Panc1 (cell line): ENCODE measurements at regions not wholly inside any gene's neighbourhood (a gene's known extent, or its start where the extent isn't known, plus 50 kb on each side); places are given as distances from the start of the nearest gene placed in this dataset.

Experiments
- ATAC-seq: fragments of 200-7000 bp; cut with Tn5 transposase; 2 replicates; pipeline ENCODE4 v1.9.1; 2020; ENCODE audit warnings: mild to moderate bottlenecking, moderate library complexity
- BruUV-seq: library from RNA; stranded (reverse); fragments of 400-500 nt; replicated peaks from 2 replicates; lab custom pipeline; 2021; lab: Mats Ljungman, UMichigan
- CTCF ChIA-PET: fragments of 300-600 bp; sonication (Branson Sonifier 250); formaldehyde crosslinking; loops from one replicate; lab custom pipeline; 2022; ENCODE audit warnings: antibody characterized with exemption; lab: Charles Lee
- POLR2A ChIA-PET: fragments of 300-600 bp; sonication (Branson Sonifier 250); formaldehyde crosslinking; loops from one replicate; lab custom pipeline; 2022; ENCODE audit warnings: antibody characterized with exemption; lab: Charles Lee
- DNase-seq: peaks from one replicate; pipeline ENCODE4 v3.0.0-alpha.2; 2010; ENCODE audit warnings: low read depth, low spot score
- H3K27ac ChIP-seq: 2 replicates; pipeline ENCODE4 v1.5.1; 2011; ENCODE audit warnings: mild to moderate bottlenecking, low read length, inconsistent platforms
- H3K27me3 ChIP-seq: fragments of 200-500 bp; sonication (Bioruptor generic); 2 replicates; pipeline ENCODE4 v1.6.0; 2014; ENCODE audit warnings: low read length, inconsistent platforms; ENCODE audit not compliant: control insufficient read depth, insufficient read depth
- H3K36me3 ChIP-seq: fragments of 200-500 bp; sonication (Bioruptor generic); 2 replicates; pipeline ENCODE4 v1.5.1; 2014; ENCODE audit warnings: inconsistent platforms, mild to moderate bottlenecking, low read length, moderate library complexity; ENCODE audit not compliant: control insufficient read depth, insufficient read depth
- H3K4me1 ChIP-seq: 2 replicates; pipeline ENCODE4 v1.5.1; 2011; ENCODE audit warnings: inconsistent platforms, mild to moderate bottlenecking, low read length, moderate library complexity; ENCODE audit not compliant: control insufficient read depth, insufficient read depth
- H3K4me3 ChIP-seq, 2 experiments: 2 replicates each; pipeline ENCODE4 v1.5.1; 2011 to 2012; ENCODE audit warnings: low read depth in 2 of 2, low read length in 2 of 2, mild to moderate bottlenecking in 2 of 2, inconsistent platforms in 1 of 2, moderate library complexity in 1 of 2
- H3K9me3 ChIP-seq: fragments of 200-500 bp; sonication (Bioruptor generic); 2 replicates; pipeline ENCODE4 v1.5.1; 2014; ENCODE audit warnings: low read depth, mild to moderate bottlenecking, inconsistent platforms, low read length, moderate library complexity; ENCODE audit not compliant: control insufficient read depth, insufficient read depth
- CTCF ChIP-seq: fragments of 450-650 bp; IDR thresholded peaks from 2 replicates; pipeline ENCODE4 v1.5.1; 2017; ENCODE audit warnings: mild to moderate bottlenecking
- POLR2AphosphoS5 ChIP-seq: IDR thresholded peaks from 2 replicates; pipeline ENCODE4 v1.6.1; 2012; ENCODE audit warnings: mild to moderate bottlenecking, low read depth, low read length, moderate library complexity
- REST ChIP-seq, 2 experiments: IDR thresholded peaks; 2 replicates each; pipeline ENCODE4 v1.6.1; 2011 to 2012; ENCODE audit warnings: low read depth in 2 of 2, control low read depth in 1 of 2, low read length in 1 of 2, mild to moderate bottlenecking in 1 of 2, moderate library complexity in 1 of 2; ENCODE audit not compliant: insufficient read depth in 1 of 2
- SIN3A ChIP-seq: IDR thresholded peaks from 2 replicates; pipeline ENCODE4 v1.6.1; 2012; ENCODE audit warnings: low read depth, mild to moderate bottlenecking, low read length, moderate library complexity, borderline replicate concordance; ENCODE audit not compliant: insufficient read depth
- TCF7L2 ChIP-seq: IDR thresholded peaks from 2 replicates; pipeline ENCODE4 v1.6.1; 2011; ENCODE audit warnings: mild to moderate bottlenecking, low read depth, low read length, inconsistent platforms
- in situ Hi-C: cut with HindIII; loops from 2 replicates; pipeline ENCODE4 v1.10.0; 2016; ENCODE audit warnings: low sequenced_read_pairs, low pct_unique_long_range_greater_than_20kb
- intact Hi-C: fragments of 100-400 bp; cut with micrococcal nuclease; formaldehyde crosslinking; loops from one replicate; pipeline ENCODE4 v1.10.0; 2022; ENCODE audit not compliant: unreplicated experiment

GRCh38 chr18:40678318-40678717 is 1276.7 kb upstream of the PIK3C3 start:
- no TSS peak for BruUV-seq
- Histone ChIP-seq H3K27me3 (no peaks in the 10 kb centered on the region), H3K4me3 (no peak overlapping the region), H3K27ac (no peak overlapping the region), H3K36me3 (no peaks in the 10 kb centered on the region), H3K4me1 (no peaks in the 10 kb centered on the region), H3K9me3 (no peaks in the 10 kb centered on the region)
- CTCF ChIA-PET: no interaction called here
- intact Hi-C loops (no loop called here), in situ Hi-C loops (no loop called here)
- TF ChIP-seq SIN3A: no peak
- TF ChIP-seq CTCF: no peak
- TF ChIP-seq REST (IDR thresholded peaks at IDR 0.05; ENCODE audit: insufficient read depth in 1 of 2, low read depth in 2 of 2, low read length in 1 of 2): no peak
- TF ChIP-seq POLR2AphosphoS5: no peak
- TF ChIP-seq TCF7L2: no peak
- DNase-seq: no peak
- ATAC-seq: no peak
- POLR2A ChIA-PET: no interaction called here

GRCh38 chr18:40676668-40677067 is 1278.4 kb upstream of the PIK3C3 start:
- POLR2A ChIA-PET: no interaction called here
- TF ChIP-seq SIN3A (no peak), TCF7L2 (no peak), REST (IDR thresholded peaks at IDR 0.05; ENCODE audit: insufficient read depth in 1 of 2, low read depth in 2 of 2, low read length in 1 of 2) (no peak), CTCF (no peak), POLR2AphosphoS5 (no peak)
- in situ Hi-C loops: no loop called here
- BruUV-seq: no TSS peak
- intact Hi-C loops: no loop called here
- no peaks in the 10 kb centered on the region for H3K36me3 ChIP-seq
- no peak for ATAC-seq
- CTCF ChIA-PET: no interaction called here
- DNase-seq: no peak
- no peak overlapping the region for H3K27ac ChIP-seq
- no peak overlapping the region for H3K4me3 ChIP-seq
- no peaks in the 10 kb centered on the region for H3K4me1 ChIP-seq
- no peaks in the 10 kb centered on the region for H3K27me3 ChIP-seq
- H3K9me3 ChIP-seq: no peaks in the 10 kb centered on the region
